ENCODE measurements at regions not wholly inside any gene's neighbourhood (a gene's known extent, or its start where the extent isn't known, plus 50 kb on each side); places are given as distances from the start of the nearest gene placed in this dataset.

- no peak for TF ChIP-seq POLR2A (IDR thresholded peaks at IDR 0.05; ENCODE audit: borderline replicate concordance, extremely low read depth, insufficient read depth, insufficient read length)
- TF ChIP-seq CTCF (IDR thresholded peaks at IDR 0.05 in 2 of 3, conservative IDR thresholded peaks at IDR 0.05 in 1 of 3; ENCODE audit: borderline replicate concordance in 1 of 3, insufficient read depth in 1 of 3, low read depth in 2 of 3, low read length in 2 of 3), result no peak
- TF ChIP-seq EZH2 (IDR thresholded peaks at IDR 0.05), result no peak
- no peak for TF ChIP-seq FOSL1 (IDR thresholded peaks at IDR 0.05; ENCODE audit: low read depth)
- no peak for TF ChIP-seq CBX3 (IDR thresholded peaks at IDR 0.05; ENCODE audit: low read depth)
- TF ChIP-seq REST (IDR thresholded peaks at IDR 0.05; ENCODE audit: low read depth), result no peak
- TF ChIP-seq YY1 (IDR thresholded peaks at IDR 0.05; ENCODE audit: extremely low read depth, insufficient replicate concordance, low read depth, low read length), result no peak
- TF ChIP-seq ZNF274 (IDR thresholded peaks at IDR 0.05; ENCODE audit: low read depth, low read length), result no peak
- TF ChIP-seq POLR2AphosphoS5 (IDR thresholded peaks at IDR 0.05; ENCODE audit: low read depth, low read length), result no peak
- no peak for TF ChIP-seq SP1 (IDR thresholded peaks at IDR 0.05; ENCODE audit: low read depth)
- TF ChIP-seq RAD21 (IDR thresholded peaks at IDR 0.05; ENCODE audit: low read depth), result no peak
Observed at GRCh38 chr2:175432793-175433192, 251.3 kb upstream of the ATP5MC3 start.
